Myocyte (in vitro differentiated cells): ENCODE measurements at regions not wholly inside any gene's neighbourhood (a gene's known extent, or its start where the extent isn't known, plus 50 kb on each side); places are given as distances from the start of the nearest gene placed in this dataset.
"Not testable (repeated sequence)": the region's sequence is repeated elsewhere in the genome, so short reads cannot be mapped to it uniquely, and the experiment has no call there.

Experiments used
- DNase-seq: peaks from one replicate; pipeline ENCODE4 v3.0.0-alpha.2; 2012; ENCODE audit warnings: low read depth

DNA sequence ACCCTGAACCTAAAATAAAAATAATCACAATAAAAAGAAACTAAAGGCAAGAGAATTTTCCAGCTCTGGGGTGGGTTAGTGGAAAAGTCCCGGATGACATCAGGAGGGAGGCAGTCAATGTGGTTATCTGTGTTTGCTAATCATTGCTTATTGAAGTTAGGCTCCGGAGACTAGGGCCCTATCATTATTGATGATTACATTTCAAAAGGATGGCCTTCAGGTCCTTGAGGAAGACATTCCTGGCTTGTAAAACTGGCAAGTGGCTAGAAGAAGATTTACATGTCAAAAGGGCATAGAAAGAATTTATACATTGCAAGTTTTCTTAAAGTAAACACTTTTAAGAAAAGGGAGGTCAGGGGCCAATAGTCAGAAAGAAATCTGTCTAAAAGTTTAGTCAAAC is 123.4 kb downstream of the POSTN start:
- no peak for DNase-seq

DNA sequence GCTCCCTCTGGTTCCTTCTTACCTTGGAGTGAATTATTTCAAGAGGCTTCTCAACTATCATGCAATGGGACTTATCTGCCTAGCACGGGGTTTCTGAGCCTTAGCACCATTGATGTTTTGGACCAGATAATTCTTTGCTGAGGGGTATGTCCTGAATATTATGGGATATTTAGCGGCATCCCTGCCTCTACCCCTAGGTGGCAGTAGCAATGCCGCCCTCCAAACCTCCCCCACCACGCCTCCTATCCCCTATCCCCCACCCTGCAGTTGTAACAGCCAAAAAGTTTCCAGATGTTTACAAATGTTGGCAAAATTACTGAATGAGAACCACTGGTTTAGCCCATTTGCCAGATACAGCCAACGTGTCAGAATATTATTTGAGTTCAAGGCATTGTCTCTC is 125.5 kb downstream of the POSTN start:
- no peak for DNase-seq

DNA sequence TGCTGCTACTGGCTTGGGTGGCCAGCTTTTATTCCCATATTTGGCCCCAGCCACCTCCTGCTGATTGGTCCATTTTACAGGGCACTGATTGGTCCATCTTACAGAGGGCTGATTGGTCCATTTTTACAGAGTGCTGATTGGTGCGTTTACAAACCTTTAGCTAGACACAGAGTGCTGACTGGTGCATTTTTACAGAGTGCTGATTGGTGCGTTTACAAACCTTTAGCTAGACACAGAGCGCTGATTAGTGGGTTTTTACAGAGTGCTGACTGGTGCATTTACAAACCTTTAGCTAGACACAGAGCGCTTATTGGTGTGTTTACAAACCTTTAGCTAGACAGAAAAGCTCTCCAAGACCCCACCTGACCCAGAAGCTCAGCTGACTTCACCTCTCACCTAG is 126.3 kb downstream of the POSTN start:
- DNase-seq: not testable (repeated sequence)

DNA sequence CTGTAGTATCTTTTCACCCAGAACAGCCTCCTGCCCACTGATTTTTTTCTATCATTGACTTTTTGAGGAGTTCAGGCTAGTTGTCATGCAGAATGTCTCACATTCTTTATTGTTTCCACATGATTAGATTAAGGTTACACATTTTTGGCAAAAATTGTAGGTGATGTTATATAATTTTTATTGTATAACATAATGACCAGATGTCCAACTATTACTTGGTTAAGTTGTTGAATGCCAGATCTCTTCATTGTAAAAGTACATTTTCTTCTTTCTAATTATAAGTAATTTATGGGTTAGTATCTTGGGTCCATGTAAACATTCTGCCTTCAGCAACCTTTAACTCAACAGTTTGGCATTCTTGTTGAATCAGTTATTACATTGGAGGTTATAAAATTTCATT is 138.4 kb downstream of the POSTN start:
- DNase-seq: no peak

DNA sequence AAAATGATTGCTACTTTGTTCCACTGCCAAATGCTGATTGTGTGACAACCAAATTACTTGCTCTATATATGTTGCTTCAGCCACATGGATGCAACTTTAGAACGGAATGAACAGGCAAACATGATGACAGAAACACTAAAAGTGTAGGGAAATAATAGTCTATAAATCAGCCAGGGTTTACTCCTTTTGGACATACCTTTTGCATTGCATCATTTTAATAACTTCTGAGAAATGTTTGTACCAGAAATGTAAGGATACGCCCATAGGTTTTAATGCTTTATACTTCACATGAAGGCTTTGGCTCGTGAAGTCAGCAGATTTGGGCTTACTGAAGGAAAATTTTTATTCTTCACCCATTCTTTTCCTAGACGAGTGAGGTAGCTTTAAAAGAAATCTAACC is 141.0 kb downstream of the POSTN start:
- DNase-seq: no peak

DNA sequence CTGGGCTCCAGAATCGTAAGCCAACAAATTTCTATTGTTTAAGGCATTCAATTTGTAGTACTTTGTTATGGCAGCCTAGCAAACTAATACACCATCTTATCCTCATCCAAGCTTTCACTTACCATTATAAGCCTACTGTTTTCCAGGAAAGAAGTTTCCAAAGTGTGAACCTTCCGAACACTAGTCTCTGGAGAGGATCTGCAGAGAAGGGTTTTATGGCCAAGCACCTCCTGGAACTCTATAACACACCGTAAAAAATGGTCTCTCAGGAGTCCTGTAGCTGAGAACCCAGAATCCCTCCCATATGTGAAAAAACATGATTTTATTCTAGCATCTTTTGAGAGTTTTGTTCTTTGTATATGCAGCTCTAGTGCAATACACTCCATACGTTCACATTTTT is 142.1 kb downstream of the POSTN start:
- DNase-seq: no peak

DNA sequence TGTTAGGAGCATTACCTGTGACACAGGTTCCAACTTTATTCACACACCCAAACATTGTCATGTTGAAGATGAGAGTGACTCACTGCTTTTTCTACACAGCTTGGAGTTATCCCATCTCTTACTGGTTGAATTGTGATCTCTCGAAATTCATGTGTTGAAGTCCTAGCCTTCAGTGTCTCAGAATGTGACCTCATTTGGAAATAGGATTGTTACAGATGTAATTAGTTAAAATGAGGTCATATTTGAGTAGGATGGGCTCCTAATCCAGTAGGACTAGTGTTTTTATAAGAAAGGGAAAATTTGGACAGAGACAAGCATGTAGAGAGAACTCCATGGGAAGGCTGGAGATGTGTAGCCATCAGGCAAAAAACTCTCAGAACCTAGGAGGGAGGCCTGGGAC is 142.5 kb downstream of the POSTN start:
- DNase-seq: no peak

DNA sequence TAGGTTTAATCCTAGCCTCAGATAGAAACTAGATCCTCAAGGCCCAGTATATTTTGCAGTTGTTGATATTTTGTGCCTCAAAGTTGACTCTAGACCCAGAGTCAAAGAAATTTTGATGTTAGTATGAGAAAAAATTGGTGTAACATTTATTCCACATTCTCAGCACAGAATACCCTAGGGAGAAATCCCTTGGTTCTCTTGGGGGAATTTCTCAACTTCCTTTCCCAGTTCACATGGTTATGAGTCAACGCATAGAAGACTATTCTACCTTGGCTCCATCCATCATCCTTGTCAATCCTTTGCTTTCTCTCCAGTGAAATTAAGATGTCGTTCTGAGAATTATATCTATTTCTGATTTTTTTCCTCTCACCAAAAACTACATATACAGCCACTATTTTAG is 145.3 kb downstream of the POSTN start:
- peak; percentile 15 for DNase-seq

DNA sequence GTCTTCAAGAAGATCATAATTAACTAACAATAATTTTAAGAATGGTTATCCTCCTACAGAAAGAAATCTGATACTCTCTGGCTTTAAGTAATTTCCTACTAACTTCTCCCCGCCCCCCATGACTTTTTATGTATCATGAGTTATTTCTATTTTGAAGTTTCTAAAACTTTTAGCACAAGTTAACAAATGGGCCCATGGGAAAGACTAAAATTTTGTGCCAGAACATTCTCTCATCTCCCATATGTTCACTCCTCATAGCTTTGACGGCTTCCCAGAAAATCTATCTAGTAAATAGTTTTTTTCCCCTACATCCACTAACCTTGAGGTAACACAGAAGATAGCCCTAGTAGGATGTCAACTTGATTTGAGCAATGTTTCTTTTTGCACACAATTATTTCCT is 148.3 kb downstream of the POSTN start:
- DNase-seq: no peak

DNA sequence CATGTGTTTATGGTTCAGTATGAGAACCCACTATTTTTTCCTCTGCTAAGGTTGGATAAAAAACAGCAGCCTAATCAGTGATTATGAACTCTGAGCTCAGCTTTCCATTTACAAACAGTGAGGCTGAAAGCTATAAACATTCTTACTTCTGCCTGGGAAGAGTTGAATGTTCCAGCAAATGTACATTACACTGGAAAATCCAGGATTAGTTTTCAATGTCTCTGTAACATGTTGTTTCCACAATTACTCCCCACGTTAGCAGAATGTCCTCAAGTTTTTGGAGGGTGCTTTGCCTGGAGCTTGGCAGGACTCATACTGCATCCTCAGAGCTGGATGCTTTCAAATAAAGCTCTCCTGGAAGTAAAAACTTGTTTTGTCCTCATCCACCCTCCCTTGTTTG is 150.4 kb downstream of the POSTN start:
- no peak for DNase-seq

DNA sequence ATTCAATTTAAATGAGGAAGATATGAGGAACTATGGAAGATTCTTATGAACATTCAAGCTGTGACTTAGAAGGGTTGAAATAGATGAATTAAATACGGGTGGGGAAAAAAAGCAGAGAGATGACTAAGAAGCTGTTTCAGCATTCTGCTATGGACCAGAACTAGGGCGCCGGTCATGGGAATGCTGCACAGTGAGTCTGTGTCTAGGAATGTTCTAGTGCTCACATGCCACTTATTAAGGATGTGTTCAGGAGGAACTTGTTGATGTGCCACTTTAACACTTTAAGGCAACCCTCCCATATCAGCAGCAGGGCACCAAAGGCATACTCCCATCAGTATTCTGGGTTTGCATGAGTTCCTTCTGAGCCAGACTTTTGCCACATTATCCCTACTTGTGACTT is 152.1 kb downstream of the POSTN start:
- peak; percentile 66 for DNase-seq

DNA sequence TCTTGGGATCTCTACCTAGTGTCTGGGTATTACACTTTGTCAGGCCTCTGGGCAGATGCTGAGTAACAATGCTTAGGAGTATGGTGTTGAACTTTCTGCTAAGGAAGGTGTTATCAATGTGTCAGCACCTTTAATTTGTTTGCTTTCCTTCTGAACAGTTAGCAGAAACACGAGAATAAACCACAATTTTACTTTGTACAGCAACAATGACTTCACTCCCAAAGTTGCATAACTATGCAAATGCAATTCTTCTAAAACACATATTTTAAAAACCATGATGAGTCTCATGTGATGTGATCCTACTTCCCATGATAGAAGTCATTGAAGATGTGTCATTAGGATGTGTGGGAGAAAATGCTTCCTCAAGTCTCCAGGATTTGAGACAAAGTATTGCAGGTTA is 155.0 kb downstream of the POSTN start:
- DNase-seq: peak; percentile 45

DNA sequence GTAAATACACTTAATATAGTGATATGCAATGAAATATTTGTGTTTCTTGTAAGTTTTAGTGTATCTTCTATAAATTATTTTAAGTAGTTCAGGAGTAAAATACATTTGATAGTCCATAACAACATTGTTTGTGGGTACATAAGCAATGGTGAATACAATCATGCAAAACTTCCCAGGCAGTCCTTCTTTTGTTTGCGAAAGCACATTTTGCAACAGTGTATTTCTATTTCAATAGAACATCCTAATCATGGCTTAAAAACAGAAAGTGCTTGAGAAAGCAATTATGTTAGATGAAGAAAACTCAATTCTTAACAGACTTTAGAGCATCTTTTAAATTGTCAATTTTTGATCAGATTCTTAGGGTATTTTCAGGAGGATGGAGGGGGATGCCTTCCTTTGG is 155.6 kb downstream of the POSTN start:
- DNase-seq: no peak

DNA sequence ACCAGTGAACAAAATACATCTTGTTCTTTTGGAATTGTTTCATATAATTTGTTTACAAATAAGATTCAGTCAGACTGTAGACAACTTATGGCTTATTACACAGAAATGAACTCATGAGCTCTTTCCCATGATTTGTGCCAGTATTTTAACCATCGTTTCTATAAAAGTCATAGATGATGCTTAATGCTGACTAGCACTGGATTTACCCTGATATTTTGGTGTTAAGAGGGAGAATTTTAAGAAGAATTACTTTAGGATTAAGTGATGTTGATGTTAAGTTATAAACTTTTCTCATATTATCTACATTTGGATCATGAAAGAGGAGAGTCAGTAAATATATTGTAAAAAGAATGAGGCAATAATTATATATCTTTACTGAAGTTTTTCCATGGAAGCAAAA is 162.7 kb downstream of the POSTN start:
- DNase-seq: no peak

DNA sequence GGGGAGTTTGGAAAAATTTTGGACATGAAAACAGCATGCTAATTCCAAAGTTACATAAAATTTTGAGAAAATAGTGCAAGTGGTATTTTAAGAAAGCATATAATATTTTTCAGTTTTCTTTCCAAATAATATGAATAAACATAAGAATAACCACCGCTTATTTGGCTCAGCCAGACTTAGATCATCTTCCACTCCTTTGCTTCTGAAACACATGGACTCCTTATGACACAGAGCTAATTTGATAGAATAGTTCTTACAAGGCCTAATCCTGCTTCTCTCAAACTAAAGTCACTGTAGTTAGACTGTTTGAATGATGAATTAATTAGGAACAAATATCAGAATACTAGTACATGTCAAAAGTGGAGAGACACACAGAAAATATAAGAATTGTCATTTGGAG is 165.5 kb downstream of the POSTN start:
- no peak for DNase-seq

DNA sequence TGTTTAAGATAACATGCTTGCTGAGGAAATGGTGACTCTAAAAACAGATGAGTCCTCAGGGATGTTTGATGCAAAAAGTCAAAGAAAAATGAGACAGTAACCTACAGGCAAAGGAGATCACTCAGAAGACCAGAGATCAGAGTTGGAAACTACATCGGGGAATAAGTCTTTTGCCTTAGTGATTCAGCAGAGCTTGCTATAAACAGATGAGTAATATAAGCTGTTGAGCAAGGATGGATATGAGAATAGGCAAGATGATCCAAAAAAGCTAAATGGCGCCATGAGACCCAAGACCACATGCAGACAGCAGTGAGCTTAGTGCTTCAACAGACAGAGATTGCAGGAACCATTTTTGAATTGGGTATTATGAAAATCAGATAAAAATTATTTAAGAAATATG is 168.6 kb downstream of the POSTN start:
- peak; percentile 32 for DNase-seq

DNA sequence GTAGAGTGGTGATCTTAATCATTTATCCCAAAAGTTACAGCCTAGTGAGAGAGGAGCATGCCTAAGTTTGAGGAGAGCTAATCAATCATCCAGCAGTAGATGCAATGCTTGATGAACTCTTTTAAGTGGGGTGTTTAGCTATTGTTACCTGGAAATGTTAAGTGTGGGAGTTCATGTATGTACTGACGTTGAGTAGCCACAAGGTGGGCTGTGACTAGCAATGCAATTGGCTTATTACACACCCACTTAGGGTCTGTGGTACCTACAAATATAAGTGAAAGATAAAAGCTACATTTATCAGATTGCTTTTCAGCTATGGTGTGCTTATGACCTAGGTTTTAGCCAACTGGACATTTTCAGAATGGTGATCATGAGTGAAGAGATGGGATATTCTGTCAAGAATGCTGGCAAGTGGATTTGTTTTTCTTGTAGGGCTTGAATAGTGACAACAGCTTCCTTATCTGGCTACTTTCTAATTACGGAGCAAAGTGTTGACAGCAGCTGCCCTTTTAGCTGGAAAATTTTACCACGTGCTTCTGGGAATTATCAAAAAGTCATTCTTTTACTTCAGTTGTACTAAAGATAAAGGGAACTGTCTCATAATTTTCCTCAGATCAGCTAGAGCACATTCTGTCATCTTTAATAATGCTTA is 170.6 kb downstream of the POSTN start:
- DNase-seq: no peak

DNA sequence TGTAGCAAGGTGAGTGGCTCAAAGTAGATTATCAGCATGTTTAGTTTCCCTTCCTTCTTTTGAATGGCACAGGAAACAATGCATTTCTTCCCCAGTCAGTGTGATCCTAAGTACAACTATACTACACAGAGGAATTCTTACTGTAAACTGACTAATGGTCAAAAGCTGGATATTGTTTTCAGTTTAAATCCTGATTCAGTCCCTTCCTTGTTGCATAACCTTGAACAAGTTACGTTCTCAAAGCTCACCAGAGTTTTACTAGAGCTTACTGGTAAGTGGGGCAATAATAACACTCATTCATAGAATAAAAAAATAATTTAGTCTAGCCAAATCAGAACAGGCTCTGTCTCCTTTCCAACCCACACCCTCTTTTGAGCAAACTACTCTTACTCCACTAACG is 180.1 kb downstream of the POSTN start:
- DNase-seq: no peak

DNA sequence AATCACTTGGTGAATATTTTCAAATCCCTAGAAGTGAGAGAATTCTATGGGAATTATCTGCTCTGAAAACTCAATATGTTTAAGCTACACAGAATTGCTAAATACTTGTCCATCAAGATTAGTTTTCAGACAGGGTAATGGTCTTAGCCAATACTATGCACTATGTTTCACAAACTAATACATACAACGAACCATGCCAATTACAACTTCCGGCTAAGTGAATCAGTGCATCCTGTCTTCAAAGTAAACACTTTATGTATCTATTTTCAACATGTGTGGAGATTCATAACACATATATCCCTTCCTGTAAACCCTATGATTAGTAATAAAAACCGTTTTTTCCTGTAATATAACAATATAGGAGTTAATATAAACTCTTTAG is 181.5 kb downstream of the POSTN start:
- no peak for DNase-seq

DNA sequence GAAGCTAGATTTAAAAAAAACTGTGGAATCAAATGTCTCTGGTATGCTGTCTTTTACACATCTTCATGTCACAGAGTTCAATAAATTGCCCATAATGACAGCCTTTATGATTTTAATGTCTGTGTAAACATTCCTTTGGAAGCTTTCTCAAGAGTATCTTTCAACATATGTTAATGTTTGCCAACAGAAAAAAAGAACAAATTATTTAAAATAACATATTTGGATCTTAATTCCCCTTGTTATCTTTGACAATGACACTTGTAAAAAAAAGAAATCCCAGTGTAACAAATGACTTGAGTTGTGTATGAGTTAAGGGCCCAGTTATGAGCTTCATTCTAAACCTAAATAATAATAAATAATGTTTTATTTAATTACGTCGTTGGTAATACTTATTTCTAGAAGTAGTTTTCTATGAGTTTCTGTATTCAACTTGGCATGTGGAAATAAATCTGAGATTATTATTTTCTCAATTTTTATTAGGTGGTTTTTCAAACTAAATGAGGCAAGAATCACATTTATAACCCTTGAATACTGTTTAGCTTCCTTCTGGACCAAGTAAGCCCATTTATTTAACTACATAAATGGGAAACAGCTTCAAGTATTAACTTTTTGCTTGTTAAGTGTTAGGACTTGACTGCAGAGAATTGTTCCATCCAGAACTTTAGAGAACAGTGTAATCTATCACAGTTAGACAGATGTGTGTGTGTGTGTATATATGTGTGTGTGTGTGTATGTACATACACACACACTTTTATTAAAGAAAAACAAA is 182.1 kb downstream of the POSTN start:
- DNase-seq: no peak

DNA sequence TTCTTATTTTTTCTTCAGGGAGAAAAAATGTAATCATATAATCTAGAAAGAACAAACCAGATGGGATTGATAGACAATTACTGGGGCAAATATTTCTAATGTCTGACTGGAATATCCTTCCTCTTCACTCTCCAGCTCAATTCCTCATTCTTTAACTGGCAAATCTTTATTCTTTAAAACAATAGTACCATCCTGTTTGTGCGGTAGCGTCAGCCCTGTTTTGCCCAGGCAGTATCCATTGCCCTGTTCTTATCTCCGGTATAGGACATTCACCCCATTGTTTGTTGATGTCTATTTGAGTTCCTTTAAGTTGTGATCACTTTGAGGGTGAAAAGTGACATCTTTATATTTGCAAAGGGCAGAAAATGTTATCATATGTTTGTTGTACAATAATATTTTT is 185.4 kb downstream of the POSTN start:
- DNase-seq: no peak

DNA sequence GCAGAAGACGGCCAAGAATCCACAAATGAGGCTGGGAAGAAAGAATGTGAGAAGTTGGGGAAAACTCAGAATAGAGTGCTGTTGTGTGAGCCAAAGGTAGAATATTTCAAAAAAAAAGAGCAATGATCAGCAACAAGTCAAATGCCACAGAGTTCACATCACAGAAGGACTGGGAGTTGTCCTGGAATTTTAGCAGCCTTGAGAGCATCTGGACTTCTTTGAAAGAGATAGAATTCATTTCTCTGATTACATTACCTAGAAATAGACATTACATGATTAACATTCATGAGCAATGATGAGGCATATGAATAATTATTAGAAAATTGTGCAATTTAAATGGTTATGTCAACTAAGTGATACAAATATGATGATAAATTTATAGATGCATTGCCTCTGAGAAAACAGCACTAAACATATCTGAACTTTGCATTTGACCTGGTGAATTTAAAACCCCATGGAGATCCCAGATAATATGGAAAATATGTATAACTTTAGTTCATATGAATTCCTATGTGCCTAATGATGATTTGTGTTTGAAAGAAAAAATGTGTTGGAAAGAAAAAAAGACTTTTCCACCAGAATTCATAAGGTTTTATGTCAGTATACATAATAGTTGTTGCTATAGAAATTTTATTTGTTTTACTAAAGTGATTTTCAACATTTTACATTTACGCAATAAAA is 186.2 kb downstream of the POSTN start:
- peak; percentile 21 for DNase-seq

DNA sequence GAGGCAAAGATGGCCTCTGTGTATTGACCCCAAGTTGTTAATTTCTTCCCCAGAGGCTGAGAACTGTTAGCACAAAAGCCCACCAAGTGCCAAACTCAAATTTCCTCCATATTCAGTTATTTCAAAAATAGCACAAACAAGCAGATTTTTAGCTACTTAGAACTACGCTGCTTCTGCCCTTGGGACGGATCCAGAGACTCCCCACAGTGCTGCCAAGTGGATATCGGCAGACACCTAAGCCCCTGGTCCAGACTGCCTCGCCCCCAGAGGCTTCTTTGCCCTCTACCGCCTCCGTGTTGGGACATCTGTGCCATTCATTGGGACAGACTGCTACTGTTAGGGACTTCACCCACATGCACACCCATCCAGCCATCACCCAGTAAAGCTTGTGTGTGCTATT is 188.3 kb downstream of the POSTN start:
- no peak for DNase-seq
